Spleen (tissue), 11 donors: ENCODE measurements at regions not wholly inside any gene's neighbourhood (a gene's known extent, or its start where the extent isn't known, plus 50 kb on each side); places are given as distances from the start of the nearest gene placed in this dataset.

Source experiments
- DNase-seq: peaks from one replicate; pipeline ENCODE4 v3.0.0-alpha.2; 2020
- H3K27ac ChIP-seq, 8 donors: fragments of 200-600 bp; sonication (generic) in 7 of 8; 1 replicate in 4 of 8; 2 replicates in 4 of 8; pipeline versions ENCODE4 v1.5.0 to v1.8.0; 2016 to 2021; ENCODE audit warnings: inconsistent platforms in 4 of 8, mild to moderate bottlenecking in 4 of 8, moderate library complexity in 1 of 8
- H3K27me3 ChIP-seq, 7 donors: fragments of 200-600 bp; sonication (generic) in 6 of 7; replicated peaks in 1 of 7; 1 replicate in 4 of 7; 2 replicates in 3 of 7; pipeline versions ENCODE4 v1.5.0 to v1.8.0; 2016 to 2021; ENCODE audit warnings: inconsistent platforms in 3 of 7, mild to moderate bottlenecking in 1 of 7
- H3K36me3 ChIP-seq, 6 donors: fragments of 200-600 bp; sonication (generic) in 5 of 6; 1 replicate in 4 of 6; 2 replicates in 2 of 6; pipeline versions ENCODE4 v1.5.0 to v1.8.0; 2016 to 2021; ENCODE audit warnings: inconsistent platforms in 2 of 6
- H3K4me1 ChIP-seq, 6 donors: fragments of 200-600 bp; sonication (generic) in 5 of 6; 1 replicate in 3 of 6; 2 replicates in 3 of 6; pipeline versions ENCODE4 v1.5.0 to v1.8.0; 2016 to 2021; ENCODE audit warnings: inconsistent platforms in 3 of 6
- H3K4me3 ChIP-seq, 8 donors: fragments of 200-600 bp; sonication (generic) in 7 of 8; 1 replicate in 4 of 8; 2 replicates in 4 of 8; pipeline versions ENCODE4 v1.5.0 to v1.8.0; 2016 to 2021; ENCODE audit warnings: inconsistent platforms in 4 of 8, mild to moderate bottlenecking in 4 of 8, moderate library complexity in 2 of 8
- H3K9me3 ChIP-seq, 8 donors: fragments of 200-600 bp; sonication (generic) in 7 of 8; 1 replicate in 4 of 8; 2 replicates in 4 of 8; pipeline versions ENCODE4 v1.5.0 to v1.8.0; 2016 to 2021; ENCODE audit warnings: inconsistent platforms in 4 of 8
- CTCF ChIP-seq, 11 experiments: fragments of 200-600 bp in 7 of 11; fragments of 450-650 bp in 4 of 11; sonication (generic) in 4 of 11; IDR thresholded peaks in 8 of 11; conservative IDR thresholded peaks in 3 of 11; 1 replicate in 7 of 11; 2 replicates in 4 of 11; pipeline versions ENCODE4 v1.4.0 to v1.8.0; 2016 to 2021; ENCODE audit warnings: antibody characterized with exemption in 11 of 11, inconsistent platforms in 4 of 11, mild to moderate bottlenecking in 1 of 11
- POLR2A ChIP-seq, 3 donors: fragments of 450-650 bp; IDR thresholded peaks; one replicate each; pipeline ENCODE4 v1.5.1; 2017; ENCODE audit warnings: antibody characterized with exemption in 3 of 3, mild to moderate bottlenecking in 1 of 3
- POLR2AphosphoS5 ChIP-seq, 3 donors: sonication (generic); formaldehyde crosslinking; IDR thresholded peaks; one replicate each; pipeline ENCODE4 v1.5.1; 2017; ENCODE audit warnings: antibody characterized with exemption in 3 of 3
- WGBS, 5 donors: extraction: QIAGEN DNeasy Blood & Tissue Kit in 3 of 5; methylation state at CpG; one replicate each; pipeline versions ENCODE4 v1.1.5 to v1.1.7; 2013 to 2018; 5-methylcytosine and 5-hydroxymethylcytosine counted together
- intact Hi-C: fragments of 100-400 bp; cut with DNase I; formaldehyde crosslinking; loops from one replicate; pipeline ENCODE4 v1.15.0; 2023; ENCODE audit warnings: low total_unique reads
- donor health status: healthy with polysubstance abuse.
- donor health status: DM: no; HTN: no; CAD: no; lungs with moderate emphysema.
- donor health status: DM: no; HTN: no; CAD: no.
- donor health status: Bipolar disorder and iron deficiency.
- donor health status: healthy.
- donor health status: DM: no; HTN: no; CAD: no.
- donor health status: DM: yes; HTN: yes; CAD: no.

DNA sequence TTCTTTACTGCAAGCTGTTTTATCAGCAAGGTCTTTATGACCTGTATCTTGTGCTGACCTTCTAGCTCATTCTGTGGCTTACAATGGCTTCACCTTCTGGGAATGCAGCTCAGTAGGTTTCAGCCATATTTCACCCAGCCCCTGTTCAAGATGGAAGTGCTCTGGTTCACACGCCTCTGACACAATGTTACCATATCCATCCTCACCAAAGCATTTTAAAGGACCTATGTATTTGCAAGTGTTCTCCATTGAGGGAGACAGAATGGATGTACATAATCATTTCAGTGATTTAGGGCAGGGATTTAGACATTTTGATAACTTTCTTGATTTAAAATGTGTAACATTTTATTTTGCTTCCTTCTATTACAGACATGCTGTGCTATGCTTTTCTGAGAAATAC lies 182.3 kb upstream of the FN1 start:
- H3K4me1 ChIP-seq, result peaks cover 0 to 21% (median 7%) of the 10 kb centered on the region in 6 donors
- H3K27me3 ChIP-seq, result peaks cover 0 to 6% (median 0%) of the 10 kb centered on the region in 7 donors
- 88 to 97% (median 93%) methylated on average over 1 of the region's 1 CpG for WGBS, 5 donors
- intact Hi-C loops, result no loop called here
- no peak for DNase-seq
- no peak overlapping the region for H3K4me3 ChIP-seq
- TF ChIP-seq POLR2A (IDR thresholded peaks at IDR 0.05), result no peak
- H3K27ac ChIP-seq, result no peak overlapping the region
- no peaks in the 10 kb centered on the region for H3K36me3 ChIP-seq
- H3K9me3 ChIP-seq, result no peaks in the 10 kb centered on the region

DNA sequence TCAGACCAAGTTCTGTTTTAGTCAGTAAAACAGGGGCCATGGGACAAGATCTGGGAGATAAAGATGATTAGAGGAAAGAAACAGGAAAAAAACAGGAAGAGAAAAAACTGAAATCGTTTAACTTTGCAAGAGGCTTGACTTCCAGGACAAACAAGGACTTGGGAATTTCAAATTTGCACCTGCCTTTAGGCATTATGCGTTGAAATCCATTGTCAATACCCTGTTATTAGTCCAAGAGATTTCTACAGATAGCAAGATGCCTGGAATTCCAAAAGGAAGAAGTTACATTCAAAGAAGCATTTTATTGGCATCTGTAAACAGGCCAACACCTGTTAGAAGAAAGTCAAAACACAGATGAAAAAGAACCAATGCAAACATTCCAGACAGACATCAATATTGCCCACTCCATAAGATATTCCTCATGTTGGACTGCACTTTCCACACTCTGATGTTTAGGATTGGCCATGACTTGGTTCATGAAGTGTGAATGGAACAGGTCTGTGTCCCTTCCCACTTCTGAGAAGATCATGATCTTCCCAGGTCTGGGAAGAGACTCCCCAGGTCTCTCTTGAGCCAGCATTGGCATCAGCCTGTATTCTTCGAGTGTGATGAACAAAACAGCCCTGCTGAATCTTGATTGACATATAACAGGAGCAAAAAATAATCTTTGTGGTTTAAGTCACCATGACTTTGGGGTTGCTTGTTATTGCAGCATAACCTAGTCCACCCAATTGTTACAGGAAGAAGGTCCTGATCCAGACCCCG lies 181.4 kb upstream of the FN1 start:
- Histone ChIP-seq H3K4me1 (peaks cover 0 to 21% (median 7%) of the 10 kb centered on the region in 6 donors), H3K27me3 (peaks cover 0 to 6% (median 0%) of the 10 kb centered on the region in 7 donors), H3K36me3 (no peaks in the 10 kb centered on the region), H3K9me3 (no peaks in the 10 kb centered on the region), H3K27ac (no peak overlapping the region), H3K4me3 (no peak overlapping the region)
- TF ChIP-seq POLR2A (IDR thresholded peaks at IDR 0.05) (no peak), CTCF (IDR thresholded peaks at IDR 0.05 in 8 of 11, conservative IDR thresholded peaks at IDR 0.05 in 3 of 11) (no peak), POLR2AphosphoS5 (IDR thresholded peaks at IDR 0.05) (no peak)
- intact Hi-C loops, result no loop called here
- WGBS, 5 donors, result 59 to 66% (median 64%) methylated on average over 4 of the region's 4 CpGs
- no peak for DNase-seq

DNA sequence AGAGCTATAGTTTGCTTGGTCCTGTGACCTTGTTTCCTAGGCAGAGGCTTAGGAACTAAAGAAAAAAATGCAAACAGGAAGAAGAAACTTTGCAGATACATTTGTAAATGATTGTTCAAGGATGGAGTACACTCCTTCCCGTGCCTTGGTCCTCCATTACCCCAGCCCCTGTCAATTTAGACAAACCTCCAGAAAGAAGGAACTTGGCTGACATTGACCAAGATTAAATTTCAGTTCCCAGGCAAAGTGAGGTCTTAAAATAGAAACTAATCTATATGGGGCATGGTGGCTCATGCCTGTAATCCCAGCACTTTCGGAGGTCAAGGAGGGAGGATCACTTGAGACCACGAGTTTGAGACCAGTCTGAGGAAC lies 179.9 kb upstream of the FN1 start:
- Histone ChIP-seq H3K27ac (no peak overlapping the region), H3K9me3 (no peaks in the 10 kb centered on the region), H3K27me3 (peaks cover 0 to 6% (median 0%) of the 10 kb centered on the region in 7 donors), H3K4me1 (peaks cover 0 to 21% (median 7%) of the 10 kb centered on the region in 6 donors), H3K4me3 (no peak overlapping the region), H3K36me3 (no peaks in the 10 kb centered on the region)
- WGBS, 5 donors, result 45 to 66% (median 52%) methylated on average over 3 of the region's 3 CpGs
- intact Hi-C loops, result no loop called here
- no peak for TF ChIP-seq CTCF (IDR thresholded peaks at IDR 0.05 in 8 of 11, conservative IDR thresholded peaks at IDR 0.05 in 3 of 11)
- no peak for DNase-seq

DNA sequence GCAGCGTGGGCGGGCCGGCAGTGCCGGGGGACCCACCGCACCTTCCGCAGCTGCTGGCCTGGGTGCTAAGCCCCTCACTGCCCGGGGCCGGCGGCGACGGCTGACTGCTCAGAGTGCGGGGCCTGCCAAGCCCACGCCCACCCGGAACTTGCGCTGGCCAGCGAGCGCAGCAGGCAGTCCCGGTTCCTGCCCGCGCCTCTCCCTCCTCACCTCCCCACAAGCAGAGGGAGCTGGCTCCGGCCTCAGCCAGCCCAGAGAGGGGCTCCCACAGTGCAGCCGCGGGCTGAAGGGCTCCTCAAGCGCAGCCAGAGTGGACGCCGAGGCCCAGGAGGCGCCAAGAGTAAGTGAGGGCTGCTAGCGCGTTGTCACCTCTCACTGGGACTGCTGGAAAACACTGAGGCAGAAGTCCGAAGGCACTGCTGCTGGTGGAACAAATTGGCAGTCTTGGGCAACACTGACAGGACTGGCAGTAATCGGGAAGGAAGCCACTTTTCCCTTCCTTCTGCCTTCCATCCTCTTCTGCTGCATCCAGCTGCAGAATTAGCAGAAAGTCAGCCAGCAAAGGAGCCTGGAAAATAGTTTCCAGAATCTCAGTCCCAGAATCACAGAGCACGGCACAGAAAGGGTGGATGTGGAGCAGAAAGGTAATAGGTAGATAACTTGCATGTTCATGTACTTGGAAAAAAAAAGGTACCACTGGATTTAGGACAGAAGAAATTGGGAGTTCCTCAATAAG lies 179.4 kb upstream of the FN1 start:
- H3K27ac ChIP-seq, result no peak overlapping the region
- H3K4me3 ChIP-seq, result no peak overlapping the region
- H3K4me1 ChIP-seq, result peaks cover 0 to 21% (median 7%) of the 10 kb centered on the region in 6 donors
- no peaks in the 10 kb centered on the region for H3K36me3 ChIP-seq
- H3K9me3 ChIP-seq, result no peaks in the 10 kb centered on the region
- DNase-seq, result peak; percentile 68
- WGBS, 5 donors, result 90 to 96% (median 95%) methylated on average over 5 to 32 of the region's 32 CpGs
- peaks cover 0 to 6% (median 0%) of the 10 kb centered on the region in 7 donors for H3K27me3 ChIP-seq
- no peak for TF ChIP-seq CTCF (IDR thresholded peaks at IDR 0.05 in 8 of 11, conservative IDR thresholded peaks at IDR 0.05 in 3 of 11)
- TF ChIP-seq POLR2AphosphoS5 (IDR thresholded peaks at IDR 0.05), result no peak
- TF ChIP-seq POLR2A (IDR thresholded peaks at IDR 0.05), result no peak
- intact Hi-C loops, result no loop called here
